Smooth muscle cell (in vitro differentiated cells): ENCODE measurements at regions not wholly inside any gene's neighbourhood (a gene's known extent, or its start where the extent isn't known, plus 50 kb on each side); places are given as distances from the start of the nearest gene placed in this dataset.

Experiments used
- DNase-seq: peaks from one replicate; lab custom pipeline; 2025; ENCODE audit not compliant: unreplicated experiment; lab: John Stamatoyannopoulos, UW
- H2AFZ ChIP-seq: fragments of 200-600 bp; sonication (generic); 2 replicates; pipeline ENCODE4 v1.6.0; 2016; ENCODE audit warnings: antibody characterized with exemption, low read depth, mild to moderate bottlenecking
- H3F3A ChIP-seq: fragments of 200-600 bp; sonication (generic); 2 replicates; pipeline ENCODE4 v1.6.0; 2017; ENCODE audit warnings: antibody characterized with exemption, low read depth
- H3K27ac ChIP-seq: fragments of 200-600 bp; sonication (generic); 2 replicates; pipeline ENCODE4 v1.5.1; 2016; ENCODE audit warnings: low read depth, mild to moderate bottlenecking
- H3K27me3 ChIP-seq: fragments of 200-600 bp; sonication (generic); 2 replicates; pipeline ENCODE4 v1.6.1; 2016; ENCODE audit warnings: low read depth, mild to moderate bottlenecking
- H3K36me3 ChIP-seq: fragments of 200-600 bp; sonication (generic); 2 replicates; pipeline ENCODE4 v1.5.1; 2016; ENCODE audit warnings: low read depth
- H3K4me1 ChIP-seq: fragments of 200-600 bp; sonication (generic); 2 replicates; pipeline ENCODE4 v1.5.1; 2016; ENCODE audit warnings: low read depth
- H3K4me2 ChIP-seq: fragments of 200-600 bp; sonication (generic); 2 replicates; pipeline ENCODE4 v1.6.0; 2016; ENCODE audit warnings: mild to moderate bottlenecking
- H3K4me3 ChIP-seq: fragments of 200-600 bp; sonication (generic); 2 replicates; pipeline ENCODE4 v1.5.1; 2016; ENCODE audit warnings: mild to moderate bottlenecking
- H3K79me2 ChIP-seq: fragments of 200-600 bp; sonication (generic); 2 replicates; pipeline ENCODE4 v1.6.0; 2016; ENCODE audit warnings: low read depth, mild to moderate bottlenecking
- H3K9ac ChIP-seq: fragments of 200-600 bp; sonication (generic); 2 replicates; pipeline ENCODE4 v1.6.0; 2016; ENCODE audit warnings: low read depth
- H3K9me3 ChIP-seq: fragments of 200-600 bp; sonication (generic); replicated peaks from 2 replicates; pipeline ENCODE4 v1.5.1; 2016; ENCODE audit warnings: low read depth
- H4K20me1 ChIP-seq: fragments of 200-600 bp; sonication (generic); 2 replicates; pipeline ENCODE4 v1.6.0; 2016; ENCODE audit warnings: low read depth
- CTCF ChIP-seq: fragments of 200-600 bp; sonication (generic); IDR thresholded peaks from 2 replicates; pipeline ENCODE4 v1.5.1; 2017; ENCODE audit warnings: borderline replicate concordance, mild to moderate bottlenecking, antibody characterized with exemption; ENCODE audit not compliant: insufficient read depth, poor library complexity, severe bottlenecking
- WGBS: methylation state at CpG from one replicate; pipeline ENCODE4 v1.1.7; 2016; ENCODE audit warnings: low lambda C conversion rate; 5-methylcytosine and 5-hydroxymethylcytosine counted together

GRCh38 chr17:34090593-34090992 is 164.5 kb upstream of the CCL2 start:
- 94% methylated on average over 1 of the region's 1 CpG for WGBS
- H3K27me3 ChIP-seq = no peaks in the 10 kb centered on the region
- no peak overlapping the region for H3K27ac ChIP-seq
- TF ChIP-seq CTCF = no peak
- H3K4me3 ChIP-seq = no peak overlapping the region
- H3F3A ChIP-seq = no peaks in the 10 kb centered on the region
- no peaks in the 10 kb centered on the region for H3K9me3 ChIP-seq
- H3K36me3 ChIP-seq = no peaks in the 10 kb centered on the region
- no peaks in the 10 kb centered on the region for H3K4me1 ChIP-seq
- DNase-seq = no peak
- no peak overlapping the region for H3K9ac ChIP-seq
- H3K4me2 ChIP-seq = no peak overlapping the region
- no peaks in the 10 kb centered on the region for H4K20me1 ChIP-seq
- no peak overlapping the region for H2AFZ ChIP-seq
- H3K79me2 ChIP-seq = no peaks in the 10 kb centered on the region

GRCh38 chr17:34091975-34092374 is 163.1 kb upstream of the CCL2 start:
- Histone ChIP-seq H3K4me2 (no peak overlapping the region), H3K4me3 (no peak overlapping the region), H3K79me2 (no peaks in the 10 kb centered on the region), H2AFZ (no peak overlapping the region), H3K4me1 (no peaks in the 10 kb centered on the region), H3K27ac (no peak overlapping the region), H3F3A (no peaks in the 10 kb centered on the region), H3K36me3 (no peaks in the 10 kb centered on the region), H4K20me1 (no peaks in the 10 kb centered on the region), H3K9ac (no peak overlapping the region), H3K27me3 (no peaks in the 10 kb centered on the region), H3K9me3 (no peaks in the 10 kb centered on the region)
- 80% methylated on average over 3 of the region's 3 CpGs for WGBS
- no peak for TF ChIP-seq CTCF
- no peak for DNase-seq

GRCh38 chr17:34095106-34095505 is 160.0 kb upstream of the CCL2 start:
- no peak overlapping the region for H3K4me3 ChIP-seq
- H3K27ac ChIP-seq = no peak overlapping the region
- no peaks in the 10 kb centered on the region for H3K4me1 ChIP-seq
- H2AFZ ChIP-seq = no peak overlapping the region
- no peak overlapping the region for H3K9ac ChIP-seq
- no peaks in the 10 kb centered on the region for H4K20me1 ChIP-seq
- no peaks in the 10 kb centered on the region for H3K27me3 ChIP-seq
- H3K9me3 ChIP-seq = no peaks in the 10 kb centered on the region
- no peak for DNase-seq
- 73% methylated on average over 1 of the region's 1 CpG for WGBS
- no peak overlapping the region for H3K4me2 ChIP-seq
- H3F3A ChIP-seq = no peaks in the 10 kb centered on the region
- TF ChIP-seq CTCF = no peak
- H3K79me2 ChIP-seq = no peaks in the 10 kb centered on the region
- no peaks in the 10 kb centered on the region for H3K36me3 ChIP-seq

- Histone ChIP-seq H3K4me1 (no peaks in the 10 kb centered on the region), H3K4me3 (no peak overlapping the region), H3K27ac (no peak overlapping the region), H3F3A (no peaks in the 10 kb centered on the region), H3K9me3 (no peaks in the 10 kb centered on the region), H3K27me3 (no peaks in the 10 kb centered on the region), H3K36me3 (no peaks in the 10 kb centered on the region), H4K20me1 (no peaks in the 10 kb centered on the region), H3K9ac (no peak overlapping the region), H3K79me2 (no peaks in the 10 kb centered on the region), H2AFZ (no peak overlapping the region), H3K4me2 (no peak overlapping the region)
- TF ChIP-seq CTCF = no peak
- no peak for DNase-seq
- WGBS = 60% methylated on average over 5 of the region's 5 CpGs
These were observed 156.4 kb upstream of the CCL2 start for GRCh38 chr17:34098699-34099098.
